Keratinocyte (primary cell): ENCODE measurements at regions not wholly inside any gene's neighbourhood (a gene's known extent, or its start where the extent isn't known, plus 50 kb on each side); places are given as distances from the start of the nearest gene placed in this dataset.

Experiments used
- DNase-seq: peaks from one replicate; pipeline ENCODE4 v3.0.0-alpha.2; 2011; ENCODE audit warnings: low read depth, missing footprints, low spot score
- FAIRE-seq: peaks from 2 replicates; lab custom pipeline; 2011; peaks lifted over from hg19 to GRCh38; lab: Jason Lieb, UNC
- H2AFZ ChIP-seq: 2 replicates; pipeline ENCODE4 v1.6.0; 2012; ENCODE audit warnings: low read length, control low read depth, inconsistent platforms; ENCODE audit not compliant: control insufficient read depth
- H3K27ac ChIP-seq: 2 replicates; pipeline ENCODE4 v1.5.1; 2011; ENCODE audit warnings: low read length; ENCODE audit not compliant: control insufficient read depth, insufficient read depth
- H3K27me3 ChIP-seq: 3 replicates; pipeline ENCODE4 v1.6.0; 2011; ENCODE audit warnings: low read length; ENCODE audit not compliant: control insufficient read depth, insufficient read depth; ENCODE audit errors: extremely low read depth
- H3K36me3 ChIP-seq, 2 experiments: 2 replicates in 1 of 2; 3 replicates in 1 of 2; pipeline ENCODE4 v1.5.1; 2011; ENCODE audit warnings: low read length in 2 of 2, mild to moderate bottlenecking in 1 of 2; ENCODE audit not compliant: control insufficient read depth in 2 of 2, insufficient read depth in 2 of 2; ENCODE audit errors: extremely low read depth in 1 of 2
- H3K4me1 ChIP-seq: 3 replicates; pipeline ENCODE4 v1.5.1; 2011; ENCODE audit warnings: low read length; ENCODE audit not compliant: control insufficient read depth, insufficient read depth; ENCODE audit errors: extremely low read depth
- H3K4me2 ChIP-seq: 3 replicates; pipeline ENCODE4 v1.6.0; 2011; ENCODE audit warnings: low read depth, low read length; ENCODE audit not compliant: control insufficient read depth, insufficient read depth; ENCODE audit errors: extremely low read depth
- H3K4me3 ChIP-seq, 3 experiments: fragments of 200-600 bp in 1 of 3; sonication (generic) in 1 of 3; 2 replicates in 2 of 3; 3 replicates in 1 of 3; pipeline ENCODE4 v1.5.1; 2011 to 2016; ENCODE audit warnings: low read length in 3 of 3, mild to moderate bottlenecking in 3 of 3, control low read depth in 2 of 3, inconsistent platforms in 1 of 3, low read depth in 1 of 3, mixed read lengths in 1 of 3, mixed run types in 1 of 3, moderate library complexity in 1 of 3; ENCODE audit not compliant: control insufficient read depth in 2 of 3, insufficient read depth in 2 of 3; ENCODE audit errors: extremely low read depth in 1 of 3
- H3K79me2 ChIP-seq: 2 replicates; pipeline ENCODE4 v1.6.0; 2012; ENCODE audit warnings: low read length; ENCODE audit not compliant: control insufficient read depth, insufficient read depth
- H3K9ac ChIP-seq: 3 replicates; pipeline ENCODE4 v1.6.0; 2011; ENCODE audit warnings: low read length; ENCODE audit not compliant: control insufficient read depth, insufficient read depth; ENCODE audit errors: extremely low read depth
- H3K9me1 ChIP-seq: 3 replicates; pipeline ENCODE4 v1.6.0; 2011; ENCODE audit warnings: low read length; ENCODE audit not compliant: control insufficient read depth, insufficient read depth; ENCODE audit errors: extremely low read depth
- H3K9me3 ChIP-seq: 2 replicates; pipeline ENCODE4 v1.5.1; 2012; ENCODE audit warnings: low read depth, low read length; ENCODE audit not compliant: control insufficient read depth
- H4K20me1 ChIP-seq: 3 replicates; pipeline ENCODE4 v1.6.0; 2011; ENCODE audit warnings: low read length; ENCODE audit not compliant: control insufficient read depth, insufficient read depth; ENCODE audit errors: extremely low read depth
- EZH2 ChIP-seq: IDR thresholded peaks from one replicate; pipeline ENCODE4 v1.6.1; 2012; ENCODE audit warnings: inconsistent platforms, mild to moderate bottlenecking, low read length, moderate library complexity
- dilution Hi-C: fragments of 300-500 bp; cut with MboI; formaldehyde crosslinking; loops from one replicate; pipeline ENCODE4 v1.7.0; 2020; ENCODE audit warnings: low sequenced_read_pairs; ENCODE audit not compliant: extremely low pct_ligation_motif_present
- TF ChIP-seq, protein P1 (sequence below), 3 experiments: IDR thresholded peaks in 1 of 3; conservative IDR thresholded peaks in 1 of 3; optimal IDR thresholded peaks in 1 of 3; 2 replicates in 2 of 3; 3 replicates in 1 of 3; pipeline versions ENCODE3 to v1.5.1; 2011; ENCODE audit warnings: low read length in 3 of 3, mild to moderate bottlenecking in 3 of 3, moderate library complexity in 2 of 3, control low read depth in 1 of 3, inconsistent platforms in 1 of 3; ENCODE audit not compliant: insufficient read depth in 2 of 3; ENCODE audit errors: extremely low read depth in 1 of 3

DNA sequence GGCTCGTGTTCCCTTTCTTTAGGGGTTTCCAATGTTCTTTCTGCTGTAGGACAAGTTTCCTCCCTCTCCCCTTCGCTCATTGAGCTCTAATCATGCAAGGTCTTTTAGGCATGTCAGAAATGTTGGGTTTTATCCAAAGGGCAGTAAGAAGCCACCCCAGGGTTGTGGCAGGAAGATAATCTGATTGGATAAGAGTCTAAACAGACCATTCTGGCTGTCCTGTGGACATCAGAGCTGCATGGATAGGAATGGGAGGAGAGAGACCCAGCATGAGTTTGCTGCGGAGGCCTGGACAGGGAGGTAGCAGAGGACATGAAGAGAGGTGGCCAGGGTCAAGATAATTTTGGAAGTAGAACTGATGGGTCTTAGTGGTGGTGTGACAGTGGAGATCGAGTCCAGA lies 88.2 kb downstream of the ACKR3 start:
- Histone ChIP-seq H4K20me1 (no peaks in the 10 kb centered on the region), H3K27ac (no peak overlapping the region), H3K79me2 (no peaks in the 10 kb centered on the region), H3K4me3 (no peak overlapping the region), H3K9ac (no peak overlapping the region), H3K9me3 (no peaks in the 10 kb centered on the region), H3K4me1 (peaks cover 20% of the 10 kb centered on the region), H3K4me2 (no peak overlapping the region), H3K9me1 (no peaks in the 10 kb centered on the region), H3K36me3 (no peaks in the 10 kb centered on the region), H3K27me3 (no peaks in the 10 kb centered on the region), H2AFZ (no peak overlapping the region)
- TF ChIP-seq EZH2 = no peak
- TF ChIP-seq, protein P1, sequence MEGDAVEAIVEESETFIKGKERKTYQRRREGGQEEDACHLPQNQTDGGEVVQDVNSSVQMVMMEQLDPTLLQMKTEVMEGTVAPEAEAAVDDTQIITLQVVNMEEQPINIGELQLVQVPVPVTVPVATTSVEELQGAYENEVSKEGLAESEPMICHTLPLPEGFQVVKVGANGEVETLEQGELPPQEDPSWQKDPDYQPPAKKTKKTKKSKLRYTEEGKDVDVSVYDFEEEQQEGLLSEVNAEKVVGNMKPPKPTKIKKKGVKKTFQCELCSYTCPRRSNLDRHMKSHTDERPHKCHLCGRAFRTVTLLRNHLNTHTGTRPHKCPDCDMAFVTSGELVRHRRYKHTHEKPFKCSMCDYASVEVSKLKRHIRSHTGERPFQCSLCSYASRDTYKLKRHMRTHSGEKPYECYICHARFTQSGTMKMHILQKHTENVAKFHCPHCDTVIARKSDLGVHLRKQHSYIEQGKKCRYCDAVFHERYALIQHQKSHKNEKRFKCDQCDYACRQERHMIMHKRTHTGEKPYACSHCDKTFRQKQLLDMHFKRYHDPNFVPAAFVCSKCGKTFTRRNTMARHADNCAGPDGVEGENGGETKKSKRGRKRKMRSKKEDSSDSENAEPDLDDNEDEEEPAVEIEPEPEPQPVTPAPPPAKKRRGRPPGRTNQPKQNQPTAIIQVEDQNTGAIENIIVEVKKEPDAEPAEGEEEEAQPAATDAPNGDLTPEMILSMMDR (optimal IDR thresholded peaks at IDR 0.05 in 1 of 3, IDR thresholded peaks at IDR 0.05 in 1 of 3, conservative IDR thresholded peaks at IDR 0.05 in 1 of 3; ENCODE audit: extremely low read depth in 1 of 3, insufficient read depth in 2 of 3, low read length in 3 of 3) = no peak
- dilution Hi-C loops = no loop called here
- DNase-seq = no peak
- FAIRE-seq = no peak

- Histone ChIP-seq H3K4me2 (no peak overlapping the region), H3K36me3 (no peaks in the 10 kb centered on the region), H3K9me1 (no peaks in the 10 kb centered on the region), H3K9me3 (no peaks in the 10 kb centered on the region), H3K79me2 (no peaks in the 10 kb centered on the region), H4K20me1 (no peaks in the 10 kb centered on the region), H2AFZ (no peak overlapping the region), H3K4me3 (no peak overlapping the region), H3K9ac (no peak overlapping the region), H3K27ac (no peak overlapping the region), H3K27me3 (no peaks in the 10 kb centered on the region), H3K4me1 (peaks cover 20% of the 10 kb centered on the region)
- FAIRE-seq (no peak), DNase-seq (no peak)
- TF ChIP-seq EZH2 = no peak
- TF ChIP-seq, protein P1 (optimal IDR thresholded peaks at IDR 0.05 in 1 of 3, IDR thresholded peaks at IDR 0.05 in 1 of 3, conservative IDR thresholded peaks at IDR 0.05 in 1 of 3; ENCODE audit: extremely low read depth in 1 of 3, insufficient read depth in 2 of 3, low read length in 3 of 3) = no peak
- dilution Hi-C loops = no loop called here
Observed at GRCh38 chr2:236658974-236659757, 89.5 kb downstream of the ACKR3 start.
